NCI-H2029 (cell line): ENCODE measurements at regions not wholly inside any gene's neighbourhood (a gene's known extent, or its start where the extent isn't known, plus 50 kb on each side); places are given as distances from the start of the nearest gene placed in this dataset.
A peak's percentile ranks its signal among the peaks of the same experiment; 100 is the strongest.

Source experiments
- DNase-seq: peaks from one replicate; lab custom pipeline; 2025; lab: John Stamatoyannopoulos, UW

DNA sequence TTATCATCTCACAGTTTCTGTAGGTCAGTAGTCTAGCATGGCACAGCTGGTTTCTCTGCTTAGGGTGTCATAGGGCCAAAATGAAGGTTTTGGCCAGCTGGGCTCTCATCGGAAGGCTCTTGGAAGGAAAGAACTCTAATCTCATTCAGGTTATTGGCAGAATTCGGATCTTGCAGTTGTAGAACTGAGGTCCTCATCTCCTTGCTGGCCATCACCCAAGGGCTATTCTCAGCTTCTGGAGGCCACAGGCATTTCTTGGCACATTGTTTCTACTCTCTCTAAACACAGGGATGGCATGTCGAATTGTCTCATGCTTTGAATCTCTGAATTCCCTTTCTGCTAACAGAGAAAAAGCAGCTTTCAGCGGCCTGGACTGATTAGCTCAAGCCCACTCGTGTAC, 258.0 kb upstream of the SMARCA2 start:
- DNase-seq, result no peak

DNA sequence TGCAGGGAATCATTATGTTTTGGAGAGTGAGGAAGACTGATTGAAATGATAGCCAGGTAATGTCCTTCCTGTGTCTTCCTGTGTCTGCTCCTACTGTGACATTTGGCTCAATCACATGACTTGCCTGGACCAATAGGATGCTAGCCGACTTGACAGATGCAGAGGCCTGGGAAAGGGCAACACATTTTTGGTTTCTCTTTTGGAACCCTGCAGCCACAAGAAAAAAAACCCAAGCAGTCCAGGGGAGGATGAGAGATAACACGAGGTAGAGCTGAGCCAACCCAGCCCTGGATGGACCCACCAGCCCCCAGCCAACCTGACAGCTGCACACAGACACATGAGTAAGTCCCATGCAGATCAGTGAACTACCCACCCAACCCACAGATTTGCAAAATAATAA, 256.1 kb upstream of the SMARCA2 start:
- DNase-seq, result no peak

DNA sequence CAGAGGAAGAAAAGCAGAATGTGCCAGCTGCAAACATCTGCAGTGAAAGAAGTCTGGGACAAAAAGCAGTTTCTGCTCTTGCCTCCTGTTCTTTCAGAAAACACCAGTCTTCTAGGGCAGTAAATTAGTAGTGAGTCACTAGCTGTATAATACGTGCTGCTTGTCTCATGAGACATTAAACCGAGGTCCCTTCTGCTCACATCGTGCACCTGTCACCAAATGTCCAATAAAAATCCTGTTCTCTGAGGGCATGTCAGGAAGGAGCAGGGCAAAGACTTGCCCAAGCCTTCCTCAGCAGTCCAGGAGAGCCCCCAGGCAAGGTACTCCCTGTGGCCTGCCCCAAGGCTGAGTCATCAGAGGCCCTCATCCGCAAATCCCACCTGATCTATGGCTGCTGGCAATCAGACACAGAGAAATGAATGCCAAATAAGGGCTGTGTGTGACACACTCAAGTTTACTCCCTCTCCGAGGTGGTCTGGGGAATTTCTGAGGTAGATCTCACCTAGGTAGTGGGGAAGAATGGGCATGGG, 255.3 kb upstream of the SMARCA2 start:
- DNase-seq, result no peak

DNA sequence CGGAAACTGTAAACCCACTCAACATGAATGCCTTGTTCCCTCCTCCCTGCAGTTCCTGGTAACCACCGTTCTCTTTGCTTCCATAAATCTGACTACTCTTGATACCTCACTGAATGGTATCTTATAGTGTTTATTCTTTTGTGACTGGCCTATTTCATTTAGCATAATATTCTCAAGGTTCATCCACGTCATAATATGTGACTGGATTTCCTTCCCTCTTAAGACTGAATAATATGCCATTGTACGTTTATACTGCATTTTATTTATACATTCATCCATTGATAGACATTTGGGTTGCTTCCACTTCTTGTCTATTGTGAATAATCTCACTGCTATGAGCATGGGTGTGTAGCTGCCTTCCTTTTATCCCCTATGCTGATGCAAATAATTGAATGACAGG, 253.3 kb upstream of the SMARCA2 start:
- no peak for DNase-seq

DNA sequence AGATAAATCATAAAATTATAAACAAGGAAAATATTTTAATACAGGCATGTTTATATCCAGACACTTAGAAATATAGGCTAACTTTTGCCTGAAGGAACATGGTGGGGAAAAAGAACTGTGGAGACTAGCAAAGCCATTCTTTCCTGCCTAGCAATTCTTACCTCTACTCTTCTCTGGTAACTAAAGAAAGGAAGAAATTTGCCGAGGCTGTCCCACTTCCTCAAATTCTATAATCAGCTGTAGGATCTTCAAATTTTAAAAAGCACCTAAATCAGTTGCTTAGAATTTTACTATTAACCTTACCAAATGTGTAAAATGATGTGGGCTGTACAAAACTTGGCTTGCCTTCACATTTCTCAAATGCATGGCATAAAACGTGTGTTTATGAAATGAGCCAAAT, 249.1 kb upstream of the SMARCA2 start:
- no peak for DNase-seq

DNA sequence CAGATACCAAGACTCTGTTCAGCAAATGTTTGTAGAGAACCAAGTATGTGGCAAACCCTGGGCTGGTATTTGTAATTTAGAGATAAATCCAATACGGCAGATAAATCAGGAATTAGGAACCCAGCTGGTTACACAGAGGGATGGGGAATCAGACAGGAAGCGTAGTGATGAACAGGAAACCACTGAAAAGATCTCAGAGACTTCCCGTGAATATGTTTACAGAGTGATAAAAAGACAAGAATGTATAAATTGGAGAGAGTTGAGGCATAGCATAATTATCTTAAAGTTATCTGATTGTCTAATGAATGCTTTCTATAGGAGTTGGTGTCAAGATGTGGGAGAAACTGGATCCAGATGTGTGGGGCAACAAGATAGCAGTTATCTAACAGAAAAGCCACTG, 246.6 kb upstream of the SMARCA2 start:
- no peak for DNase-seq

DNA sequence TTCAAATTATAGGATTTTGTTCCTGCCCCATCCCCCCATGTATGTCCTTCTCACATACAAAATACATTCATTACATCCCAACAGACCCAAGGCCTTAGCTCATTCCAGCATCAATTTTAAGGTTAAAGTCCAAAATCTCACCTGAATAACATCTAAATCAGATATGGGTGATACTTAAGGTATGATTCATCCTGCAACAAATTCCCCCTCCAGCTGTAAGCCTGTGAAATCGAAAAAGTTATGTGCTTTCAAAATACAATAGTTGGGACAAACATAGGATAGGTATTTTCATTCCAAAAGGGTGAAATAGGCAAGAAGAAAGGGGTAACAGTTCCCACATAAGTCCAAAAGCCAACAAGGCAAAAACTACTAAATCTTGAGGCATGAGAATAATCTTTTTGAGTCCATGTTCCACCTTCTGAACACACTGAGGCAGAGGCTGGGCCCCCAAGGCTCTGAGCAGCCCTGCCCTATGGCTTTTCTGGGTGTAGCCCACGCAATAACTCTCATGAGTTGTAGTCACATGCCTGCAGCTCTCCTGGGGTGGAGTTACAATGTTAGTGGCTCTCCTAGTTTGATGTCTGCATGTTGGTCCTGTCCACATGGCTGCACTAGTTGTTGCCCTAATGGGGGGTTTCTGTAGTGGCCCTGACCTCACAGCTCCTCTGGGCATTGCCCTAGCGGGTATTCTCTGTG, 243.9 kb upstream of the SMARCA2 start:
- no peak for DNase-seq

DNA sequence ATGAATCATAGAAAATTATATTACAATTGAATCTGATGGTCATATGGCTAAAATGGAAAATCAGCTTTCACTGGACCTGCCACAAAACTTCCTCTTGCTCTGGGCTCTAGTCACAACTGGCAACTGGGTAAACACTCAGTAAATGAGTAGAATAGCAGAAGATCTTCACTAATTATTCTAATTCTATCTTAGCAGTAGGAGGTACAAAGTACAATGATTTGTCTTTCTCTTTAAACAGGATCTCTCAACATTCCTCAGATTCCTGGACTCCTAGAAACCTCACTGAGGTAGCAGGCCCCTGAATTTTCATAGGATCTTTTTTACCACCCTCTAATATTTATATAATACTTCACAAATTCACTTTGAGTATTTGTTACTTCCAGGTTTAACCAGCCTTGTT, 239.9 kb upstream of the SMARCA2 start:
- DNase-seq, result no peak

DNA sequence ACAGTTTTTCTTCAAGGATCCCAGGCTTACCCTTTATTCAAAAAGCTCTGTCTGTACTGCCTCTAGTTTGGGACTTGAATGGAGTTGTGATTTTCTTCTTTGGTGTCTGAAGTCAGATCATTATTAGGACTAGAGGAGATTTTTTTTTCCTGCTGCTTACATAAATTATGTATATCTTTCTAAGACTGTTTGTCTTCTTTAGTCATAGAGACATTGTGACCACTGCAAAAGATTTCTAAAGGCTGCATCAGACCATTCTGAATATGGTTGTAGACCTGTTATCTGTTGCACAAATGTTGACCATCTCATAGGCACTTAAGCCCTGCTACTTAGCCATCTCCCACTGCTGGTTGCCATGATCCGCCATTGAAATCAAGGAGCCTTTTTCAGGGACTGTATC, 238.5 kb upstream of the SMARCA2 start:
- DNase-seq, result no peak

DNA sequence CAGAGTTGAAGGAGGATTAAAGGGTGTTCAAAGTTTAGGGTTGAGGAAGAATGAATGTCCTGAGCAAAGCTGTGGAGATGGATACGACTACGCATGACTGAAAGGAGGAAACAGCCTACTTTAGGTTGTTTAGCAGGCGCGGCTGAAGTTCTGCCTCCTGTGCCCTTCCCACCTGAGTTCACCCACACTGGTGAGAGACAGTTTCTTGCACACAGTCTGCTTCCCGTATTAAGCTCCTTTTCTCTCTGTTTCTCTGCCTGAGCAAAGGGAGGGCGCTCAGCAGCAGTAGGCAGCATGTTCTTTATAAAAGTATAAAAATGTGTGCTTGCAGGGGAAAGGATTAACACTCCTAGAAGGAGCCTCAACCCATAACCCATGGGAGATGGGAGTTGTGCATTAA, 224.0 kb upstream of the SMARCA2 start:
- DNase-seq, result no peak

DNA sequence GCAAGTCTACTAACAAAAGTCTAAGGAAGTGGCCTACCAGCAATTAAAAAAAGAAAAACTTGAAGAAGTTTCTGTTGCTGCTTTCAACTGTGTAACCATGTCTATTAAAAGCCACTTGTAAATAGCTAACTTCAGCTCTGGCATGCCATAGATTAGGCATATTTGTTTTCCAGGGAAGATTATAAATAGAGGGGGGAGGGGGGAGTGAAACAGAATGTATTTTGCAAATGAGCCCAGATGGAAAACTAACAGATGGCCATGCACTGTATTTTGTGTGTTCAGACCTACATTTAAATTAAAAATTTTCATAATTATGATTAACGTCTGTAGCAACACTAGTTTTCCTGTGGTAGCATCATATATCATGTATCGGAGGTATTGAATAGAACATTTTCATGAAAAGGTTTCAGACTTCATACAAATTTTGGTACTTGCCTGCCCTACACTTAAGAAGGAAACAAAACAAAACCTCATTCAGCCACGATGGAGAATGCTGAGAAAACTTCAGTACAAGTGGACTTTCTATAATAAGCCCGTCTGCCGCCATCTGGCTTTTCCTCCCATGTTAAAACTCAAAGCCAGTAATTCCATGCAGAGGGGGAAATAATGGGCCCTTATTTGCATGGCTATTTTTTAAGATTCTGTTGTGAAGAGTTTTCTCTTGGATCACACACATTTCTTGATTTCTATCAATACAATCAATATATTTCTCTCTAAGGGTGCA, 220.4 kb upstream of the SMARCA2 start:
- no peak for DNase-seq

DNA sequence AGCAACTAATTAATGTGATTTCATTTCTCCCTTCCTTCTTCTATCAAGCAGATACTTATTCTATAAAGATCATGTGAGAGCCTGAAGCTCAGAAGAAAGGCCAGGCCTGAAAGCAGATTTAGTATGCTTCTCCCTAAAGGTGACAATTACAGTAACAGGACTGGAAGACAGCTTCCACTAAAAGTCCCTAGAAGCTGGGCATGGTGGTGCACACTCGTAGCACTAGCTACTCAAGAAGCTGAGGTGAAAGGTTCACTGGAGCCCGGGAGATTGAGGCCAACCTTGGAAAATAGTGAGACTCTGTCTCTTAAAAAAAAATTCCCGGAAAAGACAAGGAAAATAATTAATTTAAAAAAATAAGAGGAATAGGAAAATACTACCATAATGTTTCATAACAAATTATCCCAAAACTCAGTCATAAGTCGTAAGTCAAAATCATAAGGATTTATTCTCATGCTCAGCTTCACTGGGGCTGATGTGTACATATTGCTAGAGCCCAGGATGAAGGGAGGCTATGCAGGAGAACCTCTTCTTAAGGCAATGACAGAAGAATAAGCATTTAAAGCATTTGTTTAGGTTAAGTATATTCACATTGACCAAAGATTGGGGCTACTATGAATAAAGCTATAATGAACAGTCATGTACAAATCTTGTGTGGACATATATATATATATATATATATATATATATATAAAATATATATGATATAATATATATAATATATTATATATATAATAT, 210.8 kb upstream of the SMARCA2 start:
- DNase-seq, result no peak

DNA sequence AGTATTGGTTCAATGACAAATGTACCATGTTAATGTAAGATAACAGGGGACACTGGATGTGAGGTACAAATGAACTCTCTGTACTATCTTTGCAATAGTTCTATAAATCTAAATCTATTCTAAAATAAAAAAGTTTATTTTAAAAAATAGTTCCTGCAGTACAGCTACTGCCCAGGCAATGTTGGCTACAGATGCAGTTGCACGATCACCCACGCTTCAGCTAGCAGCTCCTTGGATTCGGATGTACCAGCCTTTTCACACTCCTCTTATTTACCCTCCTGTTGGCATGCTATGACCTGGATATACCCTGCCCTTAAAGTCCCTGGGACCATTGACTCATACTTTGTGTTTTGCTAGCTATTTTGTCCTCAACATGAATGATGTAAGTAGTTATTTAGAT, 185.4 kb upstream of the SMARCA2 start:
- no peak for DNase-seq

DNA sequence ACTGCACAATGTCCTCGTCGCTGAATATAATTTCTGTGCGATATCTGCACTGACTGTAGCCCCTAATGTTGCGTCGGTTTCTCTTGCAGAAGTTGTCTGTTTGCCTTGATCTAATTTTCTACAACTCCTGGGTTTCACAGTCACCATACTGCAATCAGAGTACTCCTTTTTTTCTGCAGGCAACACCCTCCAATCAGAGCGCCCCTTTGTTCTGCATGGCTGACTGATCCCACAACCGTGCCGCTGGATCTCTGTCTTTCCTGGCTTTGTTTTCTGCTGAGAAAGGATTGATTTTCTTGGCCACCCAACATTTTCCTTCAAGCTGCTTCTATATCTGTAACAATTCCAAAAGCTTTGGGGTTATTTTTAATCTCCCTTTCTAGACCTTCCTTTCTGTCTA, 182.2 kb upstream of the SMARCA2 start:
- no peak for DNase-seq

DNA sequence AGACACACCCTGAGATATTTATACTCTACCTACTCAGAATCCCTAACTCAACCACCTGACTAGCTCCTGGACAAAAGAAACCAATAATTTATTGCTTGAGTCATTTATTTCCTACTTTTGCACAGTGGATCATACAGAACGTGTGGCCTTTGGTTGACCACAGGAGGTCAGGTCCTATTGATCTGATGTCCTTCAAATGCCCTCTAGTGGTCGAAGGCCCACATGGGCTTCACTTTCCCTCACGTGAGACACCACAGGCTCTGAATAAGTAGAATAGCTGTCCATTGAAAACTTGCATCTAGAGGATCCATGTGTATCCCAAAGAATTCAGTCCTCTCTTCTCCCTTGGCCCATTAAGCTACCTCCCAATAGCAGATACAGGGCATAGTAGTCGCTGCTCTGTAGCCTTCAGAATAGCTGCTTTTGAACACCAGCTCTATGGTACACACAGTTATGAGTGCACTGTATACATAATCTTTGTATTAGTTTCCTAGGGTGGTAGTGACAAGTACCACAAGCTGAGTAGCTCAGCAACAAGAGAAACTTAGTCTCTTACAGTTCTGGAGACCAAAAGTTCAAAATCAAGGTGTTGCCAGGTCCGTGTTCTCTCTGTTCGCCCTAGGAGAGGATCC, 177.6 kb upstream of the SMARCA2 start:
- DNase-seq, result no peak

DNA sequence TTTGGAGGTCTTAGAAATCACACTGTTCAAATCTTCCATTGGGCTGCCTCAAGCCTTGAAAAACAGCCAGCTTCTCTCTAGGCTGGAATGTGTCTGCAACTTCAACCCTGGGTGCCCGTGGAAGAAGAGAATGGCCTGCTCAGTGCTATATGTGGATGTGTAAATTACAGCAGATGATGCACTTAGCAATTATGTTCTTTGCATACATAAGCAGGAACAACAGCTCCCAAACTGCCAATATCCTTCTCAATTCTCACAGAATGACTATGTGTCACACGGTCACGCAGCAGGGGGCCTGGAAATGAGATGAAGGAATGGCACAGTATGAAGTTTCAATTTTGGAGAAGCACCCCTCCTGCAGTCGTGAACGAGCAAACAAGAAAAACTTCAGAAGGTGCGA, 175.2 kb upstream of the SMARCA2 start:
- no peak for DNase-seq

DNA sequence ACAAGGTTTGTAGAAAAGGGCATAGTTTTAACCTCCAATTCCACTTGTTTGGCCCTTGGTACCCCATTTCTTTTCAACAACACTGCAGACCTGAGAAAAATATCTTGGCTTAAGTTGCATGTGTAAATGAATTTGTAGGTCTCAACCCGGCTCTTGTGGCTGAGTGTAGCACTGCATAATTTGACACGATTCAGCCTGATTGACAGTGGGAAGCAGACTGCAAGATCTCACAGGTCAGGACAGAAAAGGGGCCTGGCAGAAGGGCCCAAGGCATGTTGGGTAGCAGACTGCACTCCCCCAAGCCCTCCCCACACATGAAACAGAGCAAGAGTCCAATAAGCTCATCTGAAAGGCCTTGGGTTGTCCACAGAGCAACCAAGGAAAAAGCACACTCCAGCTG, 169.7 kb upstream of the SMARCA2 start:
- DNase-seq, result no peak

DNA sequence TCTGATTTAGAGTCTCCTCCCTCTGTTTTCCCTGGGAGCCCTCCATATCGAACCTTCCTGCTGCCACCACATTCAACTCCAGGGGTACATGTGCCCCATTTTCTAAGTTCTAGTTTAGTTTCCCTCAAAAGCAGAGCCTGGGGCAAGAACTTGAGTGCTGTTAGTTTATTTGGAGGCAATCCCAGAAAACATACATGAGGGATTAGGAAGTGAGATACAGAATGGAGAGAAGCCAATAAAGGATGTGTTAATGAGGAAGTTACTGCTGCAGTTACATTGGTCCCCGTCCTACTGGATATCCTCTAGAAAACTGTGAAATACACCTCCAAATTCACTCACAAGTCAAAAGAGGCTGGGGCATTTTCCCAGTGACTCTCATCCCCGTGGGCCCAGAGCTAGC, 159.4 kb upstream of the SMARCA2 start:
- no peak for DNase-seq

DNA sequence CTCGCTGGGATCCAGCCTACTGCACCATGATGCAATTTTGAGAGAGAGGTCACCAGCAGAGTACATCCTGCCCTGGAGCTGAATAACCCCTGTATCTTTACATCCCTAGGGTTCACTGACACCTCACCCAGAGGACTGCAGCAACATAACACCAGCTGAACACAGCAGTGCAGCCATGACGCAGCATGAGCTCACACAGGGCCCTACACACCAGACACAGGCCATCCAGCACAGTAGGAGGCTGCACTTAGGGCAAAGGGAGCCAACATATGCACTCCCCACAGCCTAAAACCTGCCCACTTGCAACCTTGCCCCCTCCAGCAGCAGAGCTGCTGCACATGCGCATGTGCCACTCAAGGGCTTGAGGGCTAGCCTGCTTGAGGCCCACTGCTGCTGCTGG, 157.3 kb upstream of the SMARCA2 start:
- DNase-seq, result no peak

DNA sequence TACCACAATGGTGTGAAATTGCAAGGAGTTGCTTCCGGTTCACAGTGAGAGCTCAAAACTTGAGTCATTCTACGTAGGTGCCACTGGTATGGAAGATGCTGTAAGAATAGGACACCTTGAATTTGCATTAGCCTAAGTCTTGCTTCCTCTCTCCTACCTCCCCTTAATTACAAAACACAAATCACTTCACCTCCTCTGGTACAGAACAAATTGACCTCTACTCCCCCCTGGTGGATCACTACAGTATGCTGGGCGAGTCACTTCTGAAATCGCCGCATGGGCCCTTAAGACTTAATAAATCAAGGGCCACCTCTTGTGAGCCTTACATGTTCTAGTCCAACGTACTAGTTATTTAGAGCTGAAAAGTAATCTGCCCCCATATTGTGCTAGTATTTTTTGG, 145.3 kb upstream of the SMARCA2 start:
- no peak for DNase-seq

DNA sequence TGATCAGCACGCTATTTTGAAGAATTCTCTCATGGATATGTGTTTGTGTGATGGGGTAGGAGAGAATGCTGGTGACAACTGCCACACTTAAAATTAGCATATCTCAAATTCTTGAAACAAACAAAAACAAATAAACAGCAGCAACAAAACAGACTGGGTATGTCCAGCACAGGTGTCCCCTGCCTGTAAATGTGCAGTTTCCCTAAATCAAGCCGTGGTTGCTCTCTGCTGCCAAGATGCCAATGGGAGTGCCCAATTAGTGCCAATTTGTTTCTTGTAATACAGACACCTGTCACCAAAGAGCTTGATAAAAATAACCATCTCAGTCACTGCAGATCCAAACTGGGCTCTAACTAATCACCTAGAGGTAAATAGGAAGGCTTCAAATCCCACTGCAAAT, 144.2 kb upstream of the SMARCA2 start:
- DNase-seq, result no peak

DNA sequence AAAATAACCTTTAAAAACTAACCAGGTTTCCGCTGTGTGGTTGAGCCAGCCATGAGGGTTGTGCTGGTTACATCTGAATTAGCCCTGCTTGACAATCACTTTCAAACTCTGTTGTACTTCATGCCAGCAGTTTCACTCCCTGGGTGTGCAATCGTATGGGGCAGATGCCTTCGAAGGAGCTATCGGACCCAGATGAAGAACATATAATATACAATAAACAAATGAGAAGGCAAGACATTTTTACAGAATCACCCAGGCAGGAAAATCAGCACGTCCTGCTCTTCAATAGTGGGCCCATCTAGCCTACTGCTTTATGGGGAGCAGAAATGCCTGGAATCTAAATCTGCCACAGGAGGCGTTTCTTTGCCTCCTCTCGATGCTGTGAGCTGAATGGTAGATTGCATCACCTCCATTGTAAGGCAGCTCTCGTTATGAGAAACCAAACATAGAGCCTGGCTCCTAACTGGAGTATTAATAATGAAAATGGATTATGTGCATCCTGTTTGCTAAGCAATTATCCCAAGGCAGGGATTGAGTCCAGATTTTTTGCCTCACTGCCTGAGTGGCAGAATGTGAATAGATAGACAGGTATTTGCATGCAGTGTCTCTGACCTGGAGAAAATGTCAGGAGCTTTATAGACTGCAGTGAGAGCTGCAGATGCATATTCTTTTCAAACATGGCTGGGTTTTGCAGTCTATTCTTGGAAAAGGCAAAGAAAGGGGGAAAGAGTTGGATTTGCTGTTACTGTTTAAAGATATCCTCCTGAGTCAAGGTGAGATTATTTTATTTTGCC, 143.3 kb upstream of the SMARCA2 start:
- peak; percentile 60 for DNase-seq
